Heart right ventricle (tissue), 16 donors: ENCODE measurements at regions not wholly inside any gene's neighbourhood (a gene's known extent, or its start where the extent isn't known, plus 50 kb on each side); places are given as distances from the start of the nearest gene placed in this dataset.

Experiments
- ATAC-seq, 8 donors: fragments of 200-7000 bp; cut with Tn5 transposase; one replicate each; pipeline ENCODE4 v1.9.1; 2020; ENCODE audit warnings: mild to moderate bottlenecking in 8 of 8, moderate library complexity in 8 of 8, moderate number of reproducible peaks in 1 of 8
- DNase-seq, 2 donors: peaks; one replicate each; pipeline ENCODE4 v3.0.0-alpha.2; 2020
- H3K27ac ChIP-seq, 10 donors: fragments of 200-600 bp; sonication (generic) in 2 of 10; one replicate each; pipeline versions ENCODE4 v1.5.0 to v1.8.0; 2020 to 2022; ENCODE audit warnings: mild to moderate bottlenecking in 3 of 10
- H3K27me3 ChIP-seq, 7 donors: fragments of 200-600 bp; one replicate each; pipeline ENCODE4 v1.8.0; 2021 to 2022; ENCODE audit warnings: mild to moderate bottlenecking in 2 of 7
- H3K36me3 ChIP-seq, 9 donors: fragments of 200-600 bp; sonication (generic) in 1 of 9; one replicate each; pipeline versions ENCODE4 v1.5.0 to v1.8.0; 2020 to 2022; ENCODE audit warnings: mild to moderate bottlenecking in 2 of 9
- H3K4me1 ChIP-seq, 9 donors: fragments of 200-600 bp; sonication (generic) in 1 of 9; one replicate each; pipeline versions ENCODE4 v1.5.0 to v1.8.0; 2020 to 2022; ENCODE audit warnings: mild to moderate bottlenecking in 4 of 9
- H3K4me3 ChIP-seq, 10 donors: fragments of 200-600 bp; sonication (generic) in 2 of 10; one replicate each; pipeline versions ENCODE4 v1.5.0 to v1.8.0; 2020 to 2022; ENCODE audit warnings: mild to moderate bottlenecking in 7 of 10, moderate library complexity in 2 of 10
- H3K9me3 ChIP-seq, 11 donors: fragments of 200-600 bp in 10 of 11; sonication (generic) in 2 of 11; one replicate each; pipeline versions ENCODE4 v1.5.0 to v1.8.0; 2013 to 2022; ENCODE audit warnings: mild to moderate bottlenecking in 2 of 11, control low read depth in 1 of 11, moderate library complexity in 1 of 11
- CTCF ChIP-seq, 9 donors: fragments of 200-600 bp; sonication (generic) in 2 of 9; IDR thresholded peaks; one replicate each; pipeline versions ENCODE4 v1.5.0 to v1.8.0; 2021 to 2022; ENCODE audit warnings: antibody characterized with exemption in 9 of 9, mild to moderate bottlenecking in 5 of 9, moderate library complexity in 1 of 9
- WGBS, 2 donors: extraction: QIAGEN DNeasy Blood & Tissue Kit; methylation state at CpG; one replicate each; pipeline ENCODE4 v1.1.7; 2013; ENCODE audit warnings: inconsistent platforms in 1 of 2; 5-methylcytosine and 5-hydroxymethylcytosine counted together
- intact Hi-C, 10 donors: fragments of 100-400 bp; cut with DNase I; formaldehyde crosslinking; loops; one replicate each; pipeline versions ENCODE4 v1.11.1 to v1.14.2; 2022
- donor health status: Arrhythmogenic right ventricular cardiomyopathy.
- donor health status: ischemic (EF 13 %, LVEDD 7.1; RV severe dilation, severe dysfunction).
- donor health status: healthy with polysubstance abuse.
- donor health status: DM: no; HTN: yes; CAD: no.
- donor health status: DM: no; HTN: no; CAD: no.
- donor health status: ischemic (EF 25% LVEDD 6.9; RV normal size, moderate dysfunction).
- donor health status: ischemic (EF 25% LVEDD 5.7; RV mildly dilated, moderate dysfunction).
- donor health status: healthy.
- donor health status: DM: yes; HTN: yes; CAD: no.
- donor health status: Ischemic cardiomyopathy.
- donor health status: ischemic (EF 35%, LVEDD 5.7; RV mildly dilated, moderate dysfunction).
- donor health status: nonischemic (EF 11% LVEDD 7.7; RV severe dilation, severe dysfunction).
- donor health status: DM: yes; HTN: yes; CAD: no.
- donor health status: PGD.
- donor health status: ischemic (EF 29% LVEDD 5.4; RV normal size, mild dysfunction).
- donor health status: nonischemic (EF 23%, LVEDD 6.1; RV moderate dilation, normal function).

- ATAC-seq (no peak), DNase-seq (no peak)
- H3K27me3 ChIP-seq: no peaks in the 10 kb centered on the region
- no peak overlapping the region for H3K27ac ChIP-seq
- H3K36me3 ChIP-seq: no peaks in the 10 kb centered on the region
- no peaks in the 10 kb centered on the region for H3K4me1 ChIP-seq
- 83 to 84% methylated on average over 1 of the region's 1 CpG for WGBS, 2 donors
- intact Hi-C loops: no loop called here
- no peak for TF ChIP-seq CTCF (IDR thresholded peaks at IDR 0.05)
- H3K4me3 ChIP-seq: no peak overlapping the region
- peaks cover 0 to 3% (median 0%) of the 10 kb centered on the region in 11 donors for H3K9me3 ChIP-seq
These were observed 1042.7 kb downstream of the PLOD2 start for GRCh38 chr3:145118303-145118702.

GRCh38 chr3:145124900-145125678, 1035.9 kb downstream of the PLOD2 start:
- Histone ChIP-seq H3K27ac (no peak overlapping the region), H3K4me3 (no peak overlapping the region), H3K36me3 (no peaks in the 10 kb centered on the region), H3K4me1 (no peaks in the 10 kb centered on the region), H3K27me3 (no peaks in the 10 kb centered on the region), H3K9me3 (peaks cover 0 to 3% (median 0%) of the 10 kb centered on the region in 11 donors)
- ATAC-seq: no peak
- intact Hi-C loops: no loop called here
- no peak for DNase-seq
- 94 to 95% methylated on average over 4 of the region's 4 CpGs for WGBS, 2 donors
- no peak for TF ChIP-seq CTCF (IDR thresholded peaks at IDR 0.05)

GRCh38 chr3:145133281-145133680, 1027.7 kb downstream of the PLOD2 start:
- intact Hi-C loops: no loop called here
- Histone ChIP-seq H3K4me3 (no peak overlapping the region), H3K27ac (no peak overlapping the region), H3K9me3 (no peaks in the 10 kb centered on the region), H3K36me3 (no peaks in the 10 kb centered on the region), H3K4me1 (no peaks in the 10 kb centered on the region), H3K27me3 (no peaks in the 10 kb centered on the region)
- DNase-seq: no peak
- no peak for TF ChIP-seq CTCF (IDR thresholded peaks at IDR 0.05)
- 89 to 90% methylated on average over 2 of the region's 2 CpGs for WGBS, 2 donors
- no peak for ATAC-seq

- intact Hi-C loops: no loop called here
- WGBS, 2 donors: 87 to 92% methylated on average over 2 of the region's 2 CpGs
These were observed 1026.2 kb downstream of the PLOD2 start for GRCh38 chr3:145134738-145135137.

More at GRCh38 chr3:145134738-145135137, 1026.2 kb downstream of the PLOD2 start:
- ATAC-seq: no peak
- no peak for DNase-seq
- no peaks in the 10 kb centered on the region for H3K27me3 ChIP-seq
- no peak overlapping the region for H3K27ac ChIP-seq
- H3K4me1 ChIP-seq: no peaks in the 10 kb centered on the region
- TF ChIP-seq CTCF (IDR thresholded peaks at IDR 0.05): no peak
- H3K36me3 ChIP-seq: no peaks in the 10 kb centered on the region
- no peak overlapping the region for H3K4me3 ChIP-seq
- no peaks in the 10 kb centered on the region for H3K9me3 ChIP-seq
